Ovary (tissue), 3 donors: ENCODE measurements at regions not wholly inside any gene's neighbourhood (a gene's known extent, or its start where the extent isn't known, plus 50 kb on each side); places are given as distances from the start of the nearest gene placed in this dataset.

Source experiments
- CTCF ChIP-seq, 3 donors: fragments of 450-650 bp in 2 of 3; fragments of 200-600 bp in 1 of 3; IDR thresholded peaks; one replicate each; pipeline versions ENCODE4 v1.5.1 to v1.8.0; 2016 to 2022; ENCODE audit warnings: antibody characterized with exemption in 3 of 3, mild to moderate bottlenecking in 1 of 3
- EP300 ChIP-seq: sonication (generic); formaldehyde crosslinking; IDR thresholded peaks from one replicate; pipeline ENCODE4 v1.6.1; 2017; ENCODE audit warnings: antibody characterized with exemption
- POLR2A ChIP-seq: fragments of 450-650 bp; IDR thresholded peaks from one replicate; pipeline ENCODE4 v1.6.1; 2017; ENCODE audit warnings: antibody characterized with exemption, mild to moderate bottlenecking, moderate library complexity
- donor health status: DM: no; HTN: no; CAD: no.

- no peak for TF ChIP-seq EP300
- no peak for TF ChIP-seq CTCF (IDR thresholded peaks at IDR 0.05)
- no peak for TF ChIP-seq POLR2A
Observed at GRCh38 chr1:143680304-143680703, 291.5 kb downstream of the FAM72C start.
